GM13977 (cell line): ENCODE measurements at regions not wholly inside any gene's neighbourhood (a gene's known extent, or its start where the extent isn't known, plus 50 kb on each side); places are given as distances from the start of the nearest gene placed in this dataset.

Source experiments
- DNase-seq: peaks from one replicate; pipeline ENCODE4 v3.0.0; 2012; ENCODE audit warnings: low spot score
- in situ Hi-C: fragments of 300-500 bp; cut with MboI; formaldehyde crosslinking; loops from one replicate; pipeline ENCODE4 v1.12.0; 2022; ENCODE audit warnings: low sequenced_read_pairs, low pct_unique_long_range_greater_than_20kb, mixed read lengths, inconsistent platforms; ENCODE audit not compliant: unreplicated experiment
- TF ChIP-seq, protein P1 (sequence below): IDR thresholded peaks from 2 replicates; pipeline ENCODE4 v1.5.1; 2012; ENCODE audit warnings: mild to moderate bottlenecking, control low read depth; ENCODE audit not compliant: insufficient read depth; ENCODE audit errors: extremely low read depth, missing control alignments

DNA sequence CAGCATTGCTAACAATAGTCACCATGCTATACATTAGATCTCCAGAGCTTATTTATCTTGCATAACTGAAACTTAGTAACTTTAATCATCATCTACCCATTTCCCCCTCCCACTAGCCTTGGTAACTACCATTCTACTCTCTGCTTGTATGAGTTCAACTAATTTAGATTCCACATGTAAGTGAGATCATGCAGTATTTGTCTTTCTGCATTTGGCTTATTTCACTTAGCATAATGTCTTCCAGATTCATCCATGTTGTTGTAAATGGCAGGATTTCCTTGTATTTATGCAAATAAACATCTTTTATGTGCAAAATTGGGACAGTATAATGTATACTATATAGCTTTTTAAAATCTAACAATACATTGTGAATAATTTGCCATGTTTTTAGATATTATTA, 66.0 kb upstream of the ZBED5 start:
- TF ChIP-seq, protein P1, sequence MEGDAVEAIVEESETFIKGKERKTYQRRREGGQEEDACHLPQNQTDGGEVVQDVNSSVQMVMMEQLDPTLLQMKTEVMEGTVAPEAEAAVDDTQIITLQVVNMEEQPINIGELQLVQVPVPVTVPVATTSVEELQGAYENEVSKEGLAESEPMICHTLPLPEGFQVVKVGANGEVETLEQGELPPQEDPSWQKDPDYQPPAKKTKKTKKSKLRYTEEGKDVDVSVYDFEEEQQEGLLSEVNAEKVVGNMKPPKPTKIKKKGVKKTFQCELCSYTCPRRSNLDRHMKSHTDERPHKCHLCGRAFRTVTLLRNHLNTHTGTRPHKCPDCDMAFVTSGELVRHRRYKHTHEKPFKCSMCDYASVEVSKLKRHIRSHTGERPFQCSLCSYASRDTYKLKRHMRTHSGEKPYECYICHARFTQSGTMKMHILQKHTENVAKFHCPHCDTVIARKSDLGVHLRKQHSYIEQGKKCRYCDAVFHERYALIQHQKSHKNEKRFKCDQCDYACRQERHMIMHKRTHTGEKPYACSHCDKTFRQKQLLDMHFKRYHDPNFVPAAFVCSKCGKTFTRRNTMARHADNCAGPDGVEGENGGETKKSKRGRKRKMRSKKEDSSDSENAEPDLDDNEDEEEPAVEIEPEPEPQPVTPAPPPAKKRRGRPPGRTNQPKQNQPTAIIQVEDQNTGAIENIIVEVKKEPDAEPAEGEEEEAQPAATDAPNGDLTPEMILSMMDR, result no peak
- in situ Hi-C loops, result no loop called here
- no peak for DNase-seq

DNA sequence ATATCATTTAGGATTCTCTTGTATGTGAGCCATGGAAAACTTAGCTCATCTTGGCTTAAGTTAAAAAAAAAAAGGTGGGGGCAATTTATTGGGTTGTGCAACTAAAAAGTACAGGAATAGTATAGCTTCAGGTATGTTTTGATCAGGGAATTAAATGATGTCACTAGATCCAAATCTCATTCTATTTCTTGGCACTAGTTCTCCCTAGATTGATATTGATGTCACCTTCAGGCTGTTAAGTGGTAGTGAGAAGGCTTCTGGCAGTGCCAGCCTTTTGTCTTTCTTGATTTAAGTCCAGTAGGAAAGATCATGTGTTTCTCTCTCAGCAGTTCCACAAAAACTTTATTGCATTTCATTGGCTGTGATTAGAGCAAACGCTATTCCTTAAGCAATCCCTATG, 65.0 kb upstream of the ZBED5 start:
- TF ChIP-seq, protein P1, result no peak
- in situ Hi-C loops, result no loop called here
- DNase-seq, result no peak

DNA sequence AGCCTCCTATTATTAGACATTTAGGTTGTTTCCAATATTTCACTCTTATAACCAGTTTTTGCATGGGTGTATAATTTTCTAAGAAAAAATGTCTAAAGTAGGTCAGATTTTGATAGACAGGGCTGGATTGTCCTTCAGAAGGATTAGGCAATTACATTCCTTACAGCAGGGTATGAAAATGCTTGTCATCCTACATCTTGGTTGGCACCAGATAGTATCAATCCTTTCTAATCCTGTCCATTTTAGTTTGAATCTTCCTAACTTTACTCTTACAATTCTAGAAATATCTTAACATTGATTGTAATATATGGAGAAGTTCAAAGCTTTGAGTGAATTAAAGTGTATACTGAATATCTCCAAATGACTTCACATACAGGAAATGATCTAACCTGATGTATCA, 63.0 kb upstream of the ZBED5 start:
- no peak for DNase-seq
- in situ Hi-C loops, result no loop called here
- TF ChIP-seq, protein P1, result no peak

DNA sequence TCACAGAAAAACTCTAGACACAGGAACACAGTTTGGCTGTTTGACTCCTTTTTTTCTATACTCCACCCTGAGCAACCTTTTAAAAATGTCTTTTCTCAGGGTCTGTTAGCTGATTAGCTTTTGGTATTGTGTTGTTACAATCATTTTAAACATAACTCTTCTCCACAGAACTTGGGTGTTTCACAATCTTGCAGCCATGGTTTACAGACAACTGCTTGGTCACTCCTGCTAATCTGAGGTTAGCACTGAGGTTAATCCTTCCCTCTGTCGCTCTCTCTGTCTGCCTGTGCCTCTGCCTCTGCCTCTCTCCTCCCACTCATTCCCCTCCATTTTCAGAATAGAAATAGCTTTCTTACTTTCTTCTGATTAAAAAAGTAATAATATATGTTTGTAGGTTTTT, 62.4 kb upstream of the ZBED5 start:
- DNase-seq, result no peak
- in situ Hi-C loops, result no loop called here

DNA sequence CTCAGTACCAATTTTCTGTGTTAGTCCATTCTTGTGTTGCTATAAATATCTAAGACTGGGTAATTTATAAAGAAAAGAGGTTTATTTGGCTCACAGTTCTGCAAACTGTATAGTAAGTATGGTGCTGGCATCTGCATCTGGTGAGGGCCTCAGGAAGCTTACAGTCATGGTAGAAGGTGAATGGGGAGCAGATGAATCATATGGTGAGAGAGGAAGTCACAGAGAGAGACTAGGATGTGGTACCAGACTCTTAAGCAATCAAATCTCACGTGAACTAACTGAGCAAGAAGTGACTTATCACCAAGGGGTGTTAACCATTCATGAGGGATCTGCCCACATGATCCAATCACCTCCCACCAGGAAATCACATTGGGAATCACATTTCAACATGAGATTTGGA, 60.8 kb upstream of the ZBED5 start:
- DNase-seq, result no peak
- in situ Hi-C loops, result no loop called here
- TF ChIP-seq, protein P1, result no peak

More for the DNA sequence above, 62.4 kb upstream of the ZBED5 start:
- TF ChIP-seq, protein P1, result no peak

DNA sequence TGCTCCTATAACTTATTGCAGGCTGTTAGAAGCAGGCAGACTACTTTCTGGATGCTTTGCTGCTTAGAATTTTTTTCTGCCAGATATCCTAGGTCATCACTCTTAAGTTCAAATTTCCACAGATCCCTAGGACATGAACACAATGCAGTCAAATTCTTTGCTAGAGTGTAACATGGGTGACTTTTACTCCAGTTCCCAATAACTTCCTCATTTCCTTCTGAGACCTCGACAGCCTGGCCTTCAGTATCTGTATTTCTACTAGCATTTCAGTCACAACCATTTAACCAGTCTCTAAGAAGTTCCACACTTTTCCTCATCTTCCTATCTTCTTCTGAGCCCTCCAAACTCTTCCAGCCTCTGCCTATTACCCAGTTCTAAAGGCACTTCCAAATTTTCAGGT, 60.4 kb upstream of the ZBED5 start:
- in situ Hi-C loops, result no loop called here
- DNase-seq, result no peak
- TF ChIP-seq, protein P1, result no peak

DNA sequence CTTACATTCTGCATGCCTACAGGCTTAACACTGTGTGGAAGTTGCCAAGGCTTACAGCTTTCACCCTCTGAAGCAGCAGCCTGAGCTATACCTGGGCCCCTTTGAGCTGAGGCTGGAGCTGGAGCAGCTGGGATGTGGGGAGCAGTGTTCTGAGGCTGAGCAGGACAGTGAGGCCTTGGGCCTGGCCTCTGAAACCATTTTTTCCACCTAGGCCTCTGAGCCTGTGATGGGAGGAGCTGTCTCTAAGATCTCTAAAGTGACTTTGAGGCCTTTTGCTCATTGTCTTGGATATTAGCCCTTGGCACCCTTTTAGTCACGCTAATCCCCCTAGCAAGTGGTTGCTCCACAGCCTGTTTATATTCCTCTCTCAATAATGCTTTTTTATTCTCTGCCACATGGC, 59.9 kb upstream of the ZBED5 start:
- in situ Hi-C loops, result no loop called here
- no peak for DNase-seq
- TF ChIP-seq, protein P1, result no peak
